ENCODE measurements at regions not wholly inside any gene's neighbourhood (a gene's known extent, or its start where the extent isn't known, plus 50 kb on each side); places are given as distances from the start of the nearest gene placed in this dataset.

DNA sequence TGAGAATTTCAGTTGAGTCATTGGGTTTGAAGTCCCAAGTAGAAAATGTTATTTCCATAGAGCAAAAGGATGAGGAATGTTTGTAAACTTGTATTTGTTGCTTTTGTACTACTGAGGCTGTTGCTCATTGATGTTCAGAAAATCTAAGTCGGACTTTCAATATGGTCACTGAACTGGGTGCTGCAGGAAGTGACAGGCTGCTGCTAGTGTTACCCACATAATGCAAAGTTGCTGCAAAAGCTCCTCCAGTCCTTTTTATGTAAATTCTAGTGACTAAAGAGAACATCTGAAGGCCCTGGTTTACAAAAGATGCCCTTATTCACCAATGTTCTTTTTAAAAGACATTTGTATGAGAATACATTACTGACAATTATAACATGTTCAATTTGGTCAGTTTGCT, 131.1 kb upstream of the FAM98A start:
- Histone ChIP-seq H3K9me3 (no peaks in the 10 kb centered on the region), H3K27ac (no peak overlapping the region), H3K36me3 (replicated peaks in 1 of 2; ENCODE audit: insufficient read depth in 1 of 2, low read depth in 2 of 2) (no peaks in the 10 kb centered on the region), H3K4me1 (no peaks in the 10 kb centered on the region), H3K27me3 (no peaks in the 10 kb centered on the region), H3K4me3 (no peak overlapping the region)
- intact Hi-C loops (cut with DNase I) = no loop called here
- no peak for TF ChIP-seq POLR2A (IDR thresholded peaks at IDR 0.05)
- no peak for TF ChIP-seq CTCF (IDR thresholded peaks at IDR 0.05)
- ATAC-seq (no peak), DNase-seq (no peak)
- 56 to 86% methylated on average over 1 of the region's 1 CpG for WGBS, 2 donors

DNA sequence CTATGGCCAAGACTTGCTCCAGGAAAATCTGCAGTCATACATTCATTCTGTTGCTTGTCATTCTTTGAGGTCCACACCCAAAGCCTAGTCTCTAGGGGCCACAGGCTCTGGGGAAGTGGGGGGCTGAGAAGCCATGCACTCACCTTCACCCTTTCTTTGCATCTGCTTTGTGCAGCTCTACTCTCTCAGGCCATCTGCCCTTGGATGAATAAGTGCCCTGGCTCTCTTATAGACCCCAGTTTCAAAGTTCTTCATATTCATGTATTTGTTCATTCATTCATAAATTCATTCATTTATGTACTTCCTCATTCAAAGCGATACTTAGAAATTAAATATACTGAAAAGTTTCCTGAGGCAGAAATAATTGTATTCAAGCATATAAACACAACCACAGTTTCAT, 130.3 kb upstream of the FAM98A start:
- no peaks in the 10 kb centered on the region for H3K27me3 ChIP-seq
- no peak overlapping the region for H3K4me3 ChIP-seq
- DNase-seq = no peak
- TF ChIP-seq POLR2A (IDR thresholded peaks at IDR 0.05) (no peak), CTCF (IDR thresholded peaks at IDR 0.05) (no peak)
- H3K27ac ChIP-seq = no peak overlapping the region
- H3K4me1 ChIP-seq = no peaks in the 10 kb centered on the region
- H3K36me3 ChIP-seq (replicated peaks in 1 of 2; ENCODE audit: insufficient read depth in 1 of 2, low read depth in 2 of 2) = no peaks in the 10 kb centered on the region
- H3K9me3 ChIP-seq = no peaks in the 10 kb centered on the region
- no peak for ATAC-seq
- intact Hi-C loops (cut with DNase I) = no loop called here
- 88 to 93% methylated on average over 1 of the region's 1 CpG for WGBS, 2 donors

- Histone ChIP-seq H3K27ac (no peak overlapping the region), H3K4me3 (no peak overlapping the region), H3K36me3 (replicated peaks in 1 of 2; ENCODE audit: insufficient read depth in 1 of 2, low read depth in 2 of 2) (no peaks in the 10 kb centered on the region), H3K27me3 (no peaks in the 10 kb centered on the region), H3K9me3 (no peaks in the 10 kb centered on the region), H3K4me1 (no peaks in the 10 kb centered on the region)
- intact Hi-C loops (cut with DNase I) = no loop called here
- ATAC-seq (no peak), DNase-seq (no peak)
- 91 to 95% methylated on average over 7 to 14 of the region's 14 CpGs for WGBS, 2 donors
- no peak for TF ChIP-seq POLR2A (IDR thresholded peaks at IDR 0.05)
- TF ChIP-seq CTCF (IDR thresholded peaks at IDR 0.05) = no peak
These were observed 129.0 kb upstream of the FAM98A start for GRCh38 chr2:33728106-33728505.

- Histone ChIP-seq H3K36me3 (replicated peaks in 1 of 2; ENCODE audit: insufficient read depth in 1 of 2, low read depth in 2 of 2) (no peaks in the 10 kb centered on the region), H3K9me3 (no peaks in the 10 kb centered on the region), H3K27ac (no peak overlapping the region), H3K4me1 (no peaks in the 10 kb centered on the region), H3K4me3 (no peak overlapping the region), H3K27me3 (no peaks in the 10 kb centered on the region)
- intact Hi-C loops (cut with DNase I) = no loop called here
- no peak for DNase-seq
- ATAC-seq = no peak
- TF ChIP-seq CTCF (IDR thresholded peaks at IDR 0.05) (no peak), POLR2A (IDR thresholded peaks at IDR 0.05) (no peak)
- 90 to 92% methylated on average over 35 to 41 of the region's 41 CpGs for WGBS, 2 donors
These were observed 128.4 kb upstream of the FAM98A start for GRCh38 chr2:33727361-33728032.

DNA sequence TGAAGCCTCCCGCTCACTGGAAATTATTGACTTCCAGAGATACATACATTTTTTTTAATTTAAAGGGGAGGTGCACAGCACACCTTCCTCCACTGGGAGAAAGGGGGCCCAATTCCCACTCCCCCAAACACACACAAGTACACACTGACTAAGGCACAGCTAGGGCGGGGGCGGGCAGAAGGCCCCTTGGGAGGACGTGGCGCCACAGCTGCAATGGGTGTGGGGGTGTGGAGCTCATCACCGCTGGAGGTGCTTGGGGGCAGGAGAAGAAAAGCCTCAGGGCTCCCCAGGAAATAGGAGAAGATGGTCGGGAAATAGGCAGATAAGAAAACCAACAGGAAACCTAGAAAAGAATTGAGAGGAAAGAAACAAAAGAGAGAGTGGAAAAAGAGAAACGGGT, 127.3 kb upstream of the FAM98A start:
- Histone ChIP-seq H3K27me3 (no peaks in the 10 kb centered on the region), H3K4me1 (no peaks in the 10 kb centered on the region), H3K4me3 (no peak overlapping the region), H3K27ac (no peak overlapping the region), H3K36me3 (replicated peaks in 1 of 2; ENCODE audit: insufficient read depth in 1 of 2, low read depth in 2 of 2) (no peaks in the 10 kb centered on the region), H3K9me3 (no peaks in the 10 kb centered on the region)
- TF ChIP-seq CTCF (IDR thresholded peaks at IDR 0.05) (no peak), POLR2A (IDR thresholded peaks at IDR 0.05) (no peak)
- ATAC-seq = no peak
- no peak for DNase-seq
- intact Hi-C loops (cut with DNase I) = no loop called here
- WGBS, 2 donors = 72 to 82% methylated on average over 8 of the region's 8 CpGs
